GM12878 (cell line): ENCODE measurements at regions not wholly inside any gene's neighbourhood (a gene's known extent, or its start where the extent isn't known, plus 50 kb on each side); places are given as distances from the start of the nearest gene placed in this dataset.

Source experiments
- ATAC-seq: fragments of 200-7000 bp; cut with Tn5 transposase; 3 replicates; pipeline ENCODE4 v1.9.1; 2020; ENCODE audit warnings: mild to moderate bottlenecking, moderate library complexity
- BruUV-seq: library from RNA; stranded (reverse); fragments of 400-500 nt; replicated peaks from 2 replicates; lab custom pipeline; 2021; lab: Mats Ljungman, UMichigan
- CTCF ChIA-PET: fragments of 300-600 bp; sonication (Branson Sonifier 250); formaldehyde crosslinking; extraction: SDS; loops from one replicate; lab custom pipeline; 2021; ENCODE audit warnings: inconsistent platforms; lab: Yijun Ruan, JAX
- POLR2A ChIA-PET: fragments of 350-600 bp; formaldehyde crosslinking; extraction: SDS; loops from one replicate; lab custom pipeline; 2021; ENCODE audit warnings: inconsistent platforms; lab: Charles Lee
- RAD21 ChIA-PET: fragments of 300-600 bp; sonication (Branson Sonifier 250); formaldehyde crosslinking; loops from one replicate; lab custom pipeline; 2023; ENCODE audit warnings: antibody characterized with exemption; ENCODE audit not compliant: unreplicated experiment; lab: Charles Lee
- SMC1A ChIA-PET: fragments of 300-600 bp; sonication (Branson Sonifier 250); formaldehyde crosslinking; loops from one replicate; lab custom pipeline; 2023; ENCODE audit not compliant: unreplicated experiment, uncharacterized antibody; lab: Charles Lee
- DNase-seq: peaks from one replicate; pipeline ENCODE4 v3.0.0-alpha.2; 2011; ENCODE audit warnings: low read depth, low spot score
- FAIRE-seq: peaks from 3 replicates; lab custom pipeline; 2011; peaks lifted over from hg19 to GRCh38; lab: Jason Lieb, UNC
- H2AFZ ChIP-seq: 2 replicates; pipeline ENCODE4 v1.6.0; 2011; ENCODE audit warnings: low read depth, low read length, control low read depth; ENCODE audit not compliant: control insufficient read depth
- H3K27ac ChIP-seq: 2 replicates; pipeline ENCODE4 v1.5.1; 2011; ENCODE audit warnings: control low read depth; ENCODE audit not compliant: control insufficient read depth, insufficient read depth
- H3K27me3 ChIP-seq, 2 experiments: replicated peaks in 1 of 2; 2 replicates each; pipeline versions ENCODE4 v1.6.0 to v1.6.1; 2011; ENCODE audit warnings: low read length in 1 of 2; ENCODE audit not compliant: control insufficient read depth in 2 of 2, insufficient read depth in 2 of 2
- H3K36me3 ChIP-seq, 2 experiments: 2 replicates each; pipeline ENCODE4 v1.5.1; 2011; ENCODE audit warnings: low read length in 1 of 2; ENCODE audit not compliant: control insufficient read depth in 2 of 2, insufficient read depth in 2 of 2
- H3K4me1 ChIP-seq: 2 replicates; pipeline ENCODE4 v1.6.1; 2011; ENCODE audit warnings: mild to moderate bottlenecking, low read length, moderate library complexity, mixed read lengths; ENCODE audit not compliant: control insufficient read depth, insufficient read depth
- H3K4me2 ChIP-seq: 2 replicates; pipeline ENCODE4 v1.6.0; 2011; ENCODE audit warnings: control low read depth; ENCODE audit not compliant: control insufficient read depth, insufficient read depth
- H3K4me3 ChIP-seq: fragments of 200-600 bp; sonication (generic); 2 replicates; pipeline ENCODE4 v1.5.1; 2016
- H3K79me2 ChIP-seq: 2 replicates; pipeline ENCODE4 v1.6.0; 2011; ENCODE audit warnings: low read length; ENCODE audit not compliant: control insufficient read depth, insufficient read depth
- H3K9ac ChIP-seq: 2 replicates; pipeline ENCODE4 v1.8.0; 2011; ENCODE audit warnings: low read length, control low read depth, mixed read lengths; ENCODE audit not compliant: control insufficient read depth, insufficient read depth
- H3K9me3 ChIP-seq: replicated peaks from 3 replicates; pipeline ENCODE4 v1.5.1; 2011; ENCODE audit warnings: mild to moderate bottlenecking, low read length; ENCODE audit not compliant: control insufficient read depth, insufficient read depth
- H4K20me1 ChIP-seq: 2 replicates; pipeline ENCODE4 v1.6.0; 2011; ENCODE audit not compliant: control insufficient read depth, insufficient read depth
- CEBPB ChIP-seq, 2 experiments: fragments of 150-350 bp in 1 of 2; IDR thresholded peaks; 2 replicates each; pipeline ENCODE4 v1.6.1; 2012 to 2014; ENCODE audit warnings: low read depth in 2 of 2, low read length in 2 of 2, borderline replicate concordance in 1 of 2, inconsistent platforms in 1 of 2
- E4F1 ChIP-seq: fragments of 450-650 bp; IDR thresholded peaks from 2 replicates; pipeline ENCODE4 v1.6.1; 2018; ENCODE audit warnings: borderline replicate concordance, mild to moderate bottlenecking; ENCODE audit not compliant: partially characterized antibody
- EGR1 ChIP-seq, 2 experiments: IDR thresholded peaks; 1 replicate in 1 of 2; 2 replicates in 1 of 2; pipeline ENCODE4 v1.6.1; 2011 to 2012; ENCODE audit warnings: low read depth in 2 of 2, low read length in 2 of 2, borderline replicate concordance in 1 of 2, mild to moderate bottlenecking in 1 of 2, moderate library complexity in 1 of 2
- ELK1 ChIP-seq: IDR thresholded peaks from 2 replicates; pipeline ENCODE4 v1.6.1; 2012; ENCODE audit warnings: low read depth, low read length, improper control_type of control experiment
- GATAD2B ChIP-seq: fragments of 450-650 bp; conservative IDR thresholded peaks from 2 replicates; pipeline ENCODE4 v1.6.1; 2017; ENCODE audit warnings: low read depth, mild to moderate bottlenecking, moderate library complexity
- MEF2B ChIP-seq: fragments of 450-650 bp; IDR thresholded peaks from 2 replicates; pipeline ENCODE4 v1.6.1; 2018; ENCODE audit warnings: mild to moderate bottlenecking, moderate library complexity; ENCODE audit not compliant: partially characterized antibody, poor library complexity, severe bottlenecking
- MYC ChIP-seq: IDR thresholded peaks from 2 replicates; pipeline ENCODE4 v1.6.1; 2011; ENCODE audit warnings: mild to moderate bottlenecking, low read length, moderate library complexity, inconsistent platforms; ENCODE audit not compliant: insufficient read depth, insufficient replicate concordance, insufficient read length, severe bottlenecking
- NR2C2 ChIP-seq: IDR thresholded peaks from 2 replicates; pipeline ENCODE4 v1.6.1; 2011; ENCODE audit warnings: borderline replicate concordance, low read depth; ENCODE audit not compliant: control insufficient read depth, insufficient read length
- POLR2A ChIP-seq: IDR thresholded peaks from 2 replicates; pipeline ENCODE4 v1.6.1; 2011; ENCODE audit warnings: low read depth, mild to moderate bottlenecking, low read length
- POU2F2 ChIP-seq: IDR thresholded peaks from 3 replicates; pipeline ENCODE4 v1.6.1; 2011; ENCODE audit warnings: low read depth, mild to moderate bottlenecking, low read length, borderline replicate concordance
- RCOR1 ChIP-seq: conservative IDR thresholded peaks from 2 replicates; pipeline ENCODE4 v1.6.1; 2012; ENCODE audit warnings: low read depth, low read length, improper control_type of control experiment
- SRF ChIP-seq, 2 experiments: IDR thresholded peaks; 2 replicates each; pipeline ENCODE4 v1.6.1; 2011; ENCODE audit warnings: low read depth in 2 of 2, low read length in 2 of 2, mild to moderate bottlenecking in 1 of 2, moderate library complexity in 1 of 2
- TAF1 ChIP-seq: IDR thresholded peaks from 2 replicates; pipeline ENCODE4 v1.6.1; 2011; ENCODE audit warnings: mild to moderate bottlenecking, low read depth, low read length, borderline replicate concordance
- ZNF24 ChIP-seq: fragments of 450-650 bp; IDR thresholded peaks from 2 replicates; pipeline ENCODE4 v1.6.1; 2017; ENCODE audit warnings: antibody characterized with exemption, mild to moderate bottlenecking
- ZSCAN29 ChIP-seq: fragments of 450-650 bp; IDR thresholded peaks from 2 replicates; pipeline ENCODE4 v1.6.1; 2017; ENCODE audit warnings: mild to moderate bottlenecking, moderate library complexity
- WGBS: methylation state at CpG from one replicate; pipeline ENCODE4 v1.1.6; 2016; ENCODE audit warnings: low lambda C conversion rate; ENCODE audit not compliant: insufficient replicate concordance, insufficient coverage; ENCODE audit errors: missing lambda C conversion rate; 5-methylcytosine and 5-hydroxymethylcytosine counted together
- in situ Hi-C: fragments of 300-500 bp; cut with MboI; formaldehyde crosslinking; loops from 9 replicates; pipeline ENCODE4 v1.14.3; 2018; ENCODE audit warnings: mixed read lengths
- intact Hi-C: fragments of 100-400 bp; cut with micrococcal nuclease; formaldehyde crosslinking; loops from one replicate; pipeline ENCODE4 v1.14.2; 2022; ENCODE audit not compliant: unreplicated experiment

- no peak for TF ChIP-seq EGR1 (IDR thresholded peaks at IDR 0.05; ENCODE audit: borderline replicate concordance in 1 of 2, low read depth in 2 of 2, low read length in 2 of 2)
- no peak for TF ChIP-seq GATAD2B
- TF ChIP-seq SRF (IDR thresholded peaks at IDR 0.05; ENCODE audit: low read depth in 2 of 2, low read length in 2 of 2), result no peak
- TF ChIP-seq MYC, result no peak
- no peak for TF ChIP-seq POLR2A
- no peak for TF ChIP-seq ZNF24
- TF ChIP-seq E4F1, result no peak
- no peak for TF ChIP-seq ZSCAN29
- TF ChIP-seq TAF1, result no peak
Observed at GRCh38 chr14:81818271-81818670, 284.6 kb upstream of the SEL1L start (continued).

GRCh38 chr14:81819344-81819743, 285.7 kb upstream of the SEL1L start:
- ChIA-PET RAD21 (no interaction called here), POLR2A (no interaction called here), CTCF (interaction anchor here (1.0 kb wide), 1 partner anchor 9 kb away, joined by 4 read pairs; no protein-coding TSS in a partner anchor), SMC1A (no interaction called here)
- Histone ChIP-seq H3K4me2 (no peak overlapping the region), H4K20me1 (no peaks in the 10 kb centered on the region), H3K9ac (no peak overlapping the region), H3K36me3 (no peaks in the 10 kb centered on the region), H3K4me1 (no peaks in the 10 kb centered on the region), H3K27me3 (no peaks in the 10 kb centered on the region), H2AFZ (no peak overlapping the region), H3K4me3 (no peak overlapping the region), H3K79me2 (no peaks in the 10 kb centered on the region), H3K27ac (no peak overlapping the region), H3K9me3 (no peaks in the 10 kb centered on the region)
- ATAC-seq (no peak), DNase-seq (no peak), FAIRE-seq (no peak)
- BruUV-seq, result no TSS peak
- in situ Hi-C loops, result no loop called here
- intact Hi-C loops, result no loop called here
- TF ChIP-seq RCOR1 (no peak), MEF2B (no peak), NR2C2 (no peak), POU2F2 (no peak), SRF (IDR thresholded peaks at IDR 0.05; ENCODE audit: low read depth in 2 of 2, low read length in 2 of 2) (no peak), CEBPB (IDR thresholded peaks at IDR 0.05; ENCODE audit: borderline replicate concordance in 1 of 2, low read depth in 2 of 2, low read length in 2 of 2) (no peak), ELK1 (no peak)
- WGBS, result 9% methylated on average over 5 of the region's 5 CpGs
